H9 (cell line): ENCODE measurements at regions not wholly inside any gene's neighbourhood (a gene's known extent, or its start where the extent isn't known, plus 50 kb on each side); places are given as distances from the start of the nearest gene placed in this dataset.

ENCODE experiments used
- DNase-seq: peaks from one replicate; pipeline ENCODE4 v3.0.0-alpha.2; 2017
- H2AFZ ChIP-seq: one replicate; pipeline ENCODE4 v1.6.1; 2013; ENCODE audit warnings: mild to moderate bottlenecking, low read length, control low read depth, moderate library complexity
- H2AK5ac ChIP-seq: 2 replicates; pipeline ENCODE4 v1.6.1; 2013; ENCODE audit warnings: low read length, control low read depth, mixed read lengths; ENCODE audit not compliant: insufficient read length
- H2BK120ac ChIP-seq: one replicate; pipeline ENCODE4 v1.6.1; 2013; ENCODE audit warnings: low read depth, mild to moderate bottlenecking, low read length, control low read depth, inconsistent platforms; ENCODE audit not compliant: poor library complexity, severe bottlenecking
- H2BK12ac ChIP-seq: 2 replicates; pipeline ENCODE4 v1.6.1; 2013; ENCODE audit warnings: low read length, control low read depth, mixed read lengths, low read depth; ENCODE audit not compliant: insufficient read length
- H2BK15ac ChIP-seq: 2 replicates; pipeline ENCODE4 v1.6.1; 2013; ENCODE audit warnings: low read depth, low read length, control low read depth
- H2BK20ac ChIP-seq: one replicate; pipeline ENCODE4 v1.6.1; 2013; ENCODE audit warnings: low read depth, mild to moderate bottlenecking, low read length, control low read depth, inconsistent platforms; ENCODE audit not compliant: poor library complexity, severe bottlenecking
- H2BK5ac ChIP-seq: 2 replicates; pipeline ENCODE4 v1.6.1; 2013; ENCODE audit warnings: low read length, control low read depth, mixed read lengths; ENCODE audit not compliant: insufficient read length
- H3K14ac ChIP-seq: 2 replicates; pipeline ENCODE4 v1.6.1; 2013; ENCODE audit warnings: low read length, control low read depth; ENCODE audit not compliant: insufficient read depth
- H3K18ac ChIP-seq: 2 replicates; pipeline ENCODE4 v1.6.1; 2013; ENCODE audit warnings: low read depth, mild to moderate bottlenecking, mixed read lengths, low read length, control low read depth; ENCODE audit not compliant: insufficient read length
- H3K23ac ChIP-seq: 2 replicates; pipeline ENCODE4 v1.6.1; 2013; ENCODE audit warnings: low read length, control low read depth, mixed read lengths, low read depth; ENCODE audit not compliant: insufficient read length
- H3K23me2 ChIP-seq: 2 replicates; pipeline ENCODE4 v1.6.1; 2013; ENCODE audit warnings: low read depth, mild to moderate bottlenecking, mixed read lengths, low read length, control low read depth; ENCODE audit not compliant: insufficient read length, poor library complexity, severe bottlenecking
- H3K27ac ChIP-seq: 2 replicates; pipeline ENCODE4 v1.5.1; 2013; ENCODE audit warnings: low read length, control low read depth, mixed read lengths, low read depth; ENCODE audit not compliant: insufficient read length
- H3K27me3 ChIP-seq: 2 replicates; pipeline ENCODE4 v1.6.1; 2013; ENCODE audit warnings: low read length, control low read depth, inconsistent platforms; ENCODE audit not compliant: insufficient read depth
- H3K4ac ChIP-seq: 2 replicates; pipeline ENCODE4 v1.6.1; 2013; ENCODE audit warnings: low read depth, mild to moderate bottlenecking, control low read depth, inconsistent platforms, low read length, moderate library complexity
- H3K4me1 ChIP-seq: 2 replicates; pipeline ENCODE4 v1.6.1; 2013; ENCODE audit warnings: low read length, control low read depth, inconsistent platforms; ENCODE audit not compliant: insufficient read depth
- H3K4me2 ChIP-seq: 2 replicates; pipeline ENCODE4 v1.6.1; 2013; ENCODE audit warnings: low read length, control low read depth, mixed read lengths; ENCODE audit not compliant: insufficient read length, insufficient read depth
- H3K56ac ChIP-seq: 2 replicates; pipeline ENCODE4 v1.6.1; 2013; ENCODE audit warnings: low read depth, mild to moderate bottlenecking, mixed read lengths, low read length, control low read depth; ENCODE audit not compliant: insufficient read length
- H3K79me1 ChIP-seq: 2 replicates; pipeline ENCODE4 v1.6.1; 2013; ENCODE audit warnings: low read depth, mild to moderate bottlenecking, moderate library complexity, low read length, control low read depth, inconsistent platforms; ENCODE audit not compliant: insufficient read depth, poor library complexity, severe bottlenecking
- H3K79me2 ChIP-seq: 2 replicates; pipeline ENCODE4 v1.6.1; 2013; ENCODE audit warnings: low read length, control low read depth, inconsistent platforms; ENCODE audit not compliant: insufficient read depth
- H3K9ac ChIP-seq: 2 replicates; pipeline ENCODE4 v1.6.1; 2013; ENCODE audit warnings: low read length, control low read depth, mixed read lengths; ENCODE audit not compliant: insufficient read length; ENCODE audit errors: extremely low read depth
- H3K9me3 ChIP-seq: one replicate; pipeline ENCODE4 v1.6.1; 2013; ENCODE audit warnings: low read depth, low read length, inconsistent platforms; ENCODE audit not compliant: control insufficient read depth
- H3T11ph ChIP-seq: one replicate; pipeline ENCODE4 v1.6.1; 2013; ENCODE audit warnings: mild to moderate bottlenecking, low read length, control low read depth, inconsistent platforms
- H4K20me1 ChIP-seq: one replicate; pipeline ENCODE4 v1.6.1; 2013; ENCODE audit not compliant: control insufficient read depth, insufficient read length, insufficient read depth
- H4K5ac ChIP-seq: 2 replicates; pipeline ENCODE4 v1.6.1; 2013; ENCODE audit warnings: low read depth, mild to moderate bottlenecking, mixed read lengths, low read length, control low read depth; ENCODE audit not compliant: insufficient read length
- H4K8ac ChIP-seq: replicated peaks from 2 replicates; pipeline ENCODE4 v1.6.1; 2013; ENCODE audit warnings: low read length, control low read depth, mixed read lengths, low read depth; ENCODE audit not compliant: insufficient read length
- H4K91ac ChIP-seq: 2 replicates; pipeline ENCODE4 v1.6.1; 2013; ENCODE audit warnings: low read depth, mild to moderate bottlenecking, moderate library complexity, mixed read lengths, low read length, control low read depth; ENCODE audit not compliant: insufficient read length
- H3K27ac Mint-ChIP-seq, 3 experiments: 2 replicates in 2 of 3; 3 replicates in 1 of 3; pipeline ENCODE4 v1.8.0; 2020 to 2021; ENCODE audit warnings: mixed read lengths in 3 of 3, mild to moderate bottlenecking in 1 of 3, moderate library complexity in 1 of 3
- H3K27me3 Mint-ChIP-seq: 2 replicates; pipeline ENCODE4 v1.8.0; 2021; ENCODE audit warnings: low read depth, mild to moderate bottlenecking, moderate library complexity, mixed read lengths
- H3K36me3 Mint-ChIP-seq, 3 experiments: 2 replicates in 2 of 3; 3 replicates in 1 of 3; pipeline ENCODE4 v1.8.0; 2020 to 2021; ENCODE audit warnings: low read depth in 3 of 3, mixed read lengths in 3 of 3; ENCODE audit not compliant: insufficient read depth in 1 of 3
- H3K4me1 Mint-ChIP-seq, 2 experiments: 2 replicates each; pipeline ENCODE4 v1.8.0; 2020; ENCODE audit warnings: mixed read lengths in 2 of 2
- H3K4me3 Mint-ChIP-seq, 2 experiments: 2 replicates in 1 of 2; 3 replicates in 1 of 2; pipeline ENCODE4 v1.8.0; 2020 to 2021; ENCODE audit warnings: mild to moderate bottlenecking in 2 of 2, mixed read lengths in 2 of 2, moderate library complexity in 1 of 2
- H3K9me3 Mint-ChIP-seq, 2 experiments: 2 replicates in 1 of 2; 3 replicates in 1 of 2; pipeline ENCODE4 v1.8.0; 2020; ENCODE audit warnings: mild to moderate bottlenecking in 2 of 2, mixed read lengths in 2 of 2, moderate library complexity in 1 of 2
- WGBS: extraction: QIAGEN DNeasy Blood & Tissue Kit; methylation state at CpG from one replicate; pipeline ENCODE4 v1.1.7; 2013; ENCODE audit warnings: missing lambda C conversion rate, low lambda C conversion rate, mixed read lengths; ENCODE audit not compliant: insufficient read length; ENCODE audit errors: extremely low coverage; 5-methylcytosine and 5-hydroxymethylcytosine counted together
- TF ChIP-seq, protein P1 (sequence below): fragments of 200-600 bp; sonication (generic); conservative IDR thresholded peaks from 3 replicates; pipeline ENCODE4 v1.8.0; 2021; ENCODE audit warnings: antibody characterized with exemption, mild to moderate bottlenecking

DNA sequence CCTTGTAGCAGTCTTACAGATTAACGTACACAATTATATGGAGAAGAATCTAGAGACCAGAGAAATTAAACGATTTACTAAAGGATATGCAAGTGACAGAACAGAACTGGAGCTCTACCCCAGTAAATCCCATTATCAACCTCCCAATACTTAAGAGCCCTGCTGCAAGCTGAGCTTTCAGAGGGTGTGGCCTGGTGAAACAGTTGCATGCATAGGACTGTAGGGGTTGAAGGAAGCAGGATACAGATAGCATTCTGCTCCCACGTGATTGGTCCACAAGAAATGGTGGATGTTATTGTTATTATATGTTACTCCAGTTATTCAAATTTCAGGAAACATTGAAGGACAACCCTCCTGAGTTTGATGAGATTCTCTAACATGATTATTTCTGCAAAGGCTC, 210.8 kb upstream of the THUMPD2 start:
- H3K4ac ChIP-seq = no peak overlapping the region
- no CpG with 5 or more reads among the region's 3 CpGs for WGBS
- H2BK120ac ChIP-seq = no peak overlapping the region
- H2AK5ac ChIP-seq = no peak overlapping the region
- H3K23me2 ChIP-seq = no peaks in the 10 kb centered on the region
- Mint-ChIP-seq H3K27me3 (no peaks in the 10 kb centered on the region), H3K4me1 (peaks cover 21 to 24% of the 10 kb centered on the region in 2 experiments), H3K36me3 (peaks cover 0 to 2% (median 0%) of the 10 kb centered on the region in 3 experiments; a peak in 2 of 7 replicates), H3K27ac (no peak overlapping the region), H3K9me3 (peaks cover 4 to 5% of the 10 kb centered on the region in 2 experiments; a peak in 3 of 5 replicates), H3K4me3 (no peak overlapping the region)
- no peak overlapping the region for H3K18ac ChIP-seq
- no peak overlapping the region for H2AFZ ChIP-seq
- H3K14ac ChIP-seq = no peak overlapping the region
- H2BK5ac ChIP-seq = no peak overlapping the region
- H3K27ac ChIP-seq = no peak overlapping the region
- no peaks in the 10 kb centered on the region for H3K79me2 ChIP-seq
- no peak overlapping the region for H3K4me2 ChIP-seq
- TF ChIP-seq, protein P1, sequence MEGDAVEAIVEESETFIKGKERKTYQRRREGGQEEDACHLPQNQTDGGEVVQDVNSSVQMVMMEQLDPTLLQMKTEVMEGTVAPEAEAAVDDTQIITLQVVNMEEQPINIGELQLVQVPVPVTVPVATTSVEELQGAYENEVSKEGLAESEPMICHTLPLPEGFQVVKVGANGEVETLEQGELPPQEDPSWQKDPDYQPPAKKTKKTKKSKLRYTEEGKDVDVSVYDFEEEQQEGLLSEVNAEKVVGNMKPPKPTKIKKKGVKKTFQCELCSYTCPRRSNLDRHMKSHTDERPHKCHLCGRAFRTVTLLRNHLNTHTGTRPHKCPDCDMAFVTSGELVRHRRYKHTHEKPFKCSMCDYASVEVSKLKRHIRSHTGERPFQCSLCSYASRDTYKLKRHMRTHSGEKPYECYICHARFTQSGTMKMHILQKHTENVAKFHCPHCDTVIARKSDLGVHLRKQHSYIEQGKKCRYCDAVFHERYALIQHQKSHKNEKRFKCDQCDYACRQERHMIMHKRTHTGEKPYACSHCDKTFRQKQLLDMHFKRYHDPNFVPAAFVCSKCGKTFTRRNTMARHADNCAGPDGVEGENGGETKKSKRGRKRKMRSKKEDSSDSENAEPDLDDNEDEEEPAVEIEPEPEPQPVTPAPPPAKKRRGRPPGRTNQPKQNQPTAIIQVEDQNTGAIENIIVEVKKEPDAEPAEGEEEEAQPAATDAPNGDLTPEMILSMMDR = no peak
- no peaks in the 10 kb centered on the region for H3K9me3 ChIP-seq
- no peak overlapping the region for H2BK15ac ChIP-seq
- no peak overlapping the region for H4K8ac ChIP-seq
- H3K9ac ChIP-seq = no peak overlapping the region
- H3T11ph ChIP-seq = no peak overlapping the region
- no peaks in the 10 kb centered on the region for H3K79me1 ChIP-seq
- no peak overlapping the region for H4K5ac ChIP-seq
- no peak overlapping the region for H3K56ac ChIP-seq
- peaks cover 2% of the 10 kb centered on the region; the same call in 1 of the 2 replicates for H3K4me1 ChIP-seq
- no peak overlapping the region for H2BK12ac ChIP-seq
- H3K27me3 ChIP-seq = no peaks in the 10 kb centered on the region
- H4K20me1 ChIP-seq = no peaks in the 10 kb centered on the region
- no peak for DNase-seq
- H2BK20ac ChIP-seq = no peak overlapping the region
- no peak overlapping the region for H4K91ac ChIP-seq
- no peak overlapping the region for H3K23ac ChIP-seq
